ENCODE measurements at regions not wholly inside any gene's neighbourhood (a gene's known extent, or its start where the extent isn't known, plus 50 kb on each side); places are given as distances from the start of the nearest gene placed in this dataset.
"Not testable (repeated sequence)": the region's sequence is repeated elsewhere in the genome, so short reads cannot be mapped to it uniquely, and the experiment has no call there.

- DNase-seq: no peak
These were observed 435.4 kb downstream of the BCKDHB start for GRCh38 chr6:80541886-80542285.

DNA sequence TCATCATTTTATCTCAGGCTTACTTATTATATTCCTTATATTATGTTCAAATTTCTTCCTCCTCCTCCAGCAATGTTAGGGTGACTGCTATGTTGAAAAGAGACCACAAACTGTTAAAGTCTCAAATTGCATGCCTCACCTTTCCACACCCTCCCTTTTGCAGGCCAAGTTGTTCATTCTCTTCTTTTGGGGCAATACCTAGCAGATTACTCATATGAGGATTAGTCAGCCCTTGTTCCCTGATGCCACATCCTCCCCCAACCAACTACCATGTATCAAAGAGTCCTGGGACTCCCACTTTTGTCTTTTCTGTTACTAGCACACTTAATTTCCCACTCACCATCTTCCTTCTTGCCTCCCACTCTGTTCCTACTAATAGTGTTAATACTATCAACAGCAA is 434.7 kb downstream of the BCKDHB start:
- DNase-seq: no peak

GRCh38 chr6:80540700-80541099 is 434.2 kb downstream of the BCKDHB start:
- no peak for DNase-seq

DNA sequence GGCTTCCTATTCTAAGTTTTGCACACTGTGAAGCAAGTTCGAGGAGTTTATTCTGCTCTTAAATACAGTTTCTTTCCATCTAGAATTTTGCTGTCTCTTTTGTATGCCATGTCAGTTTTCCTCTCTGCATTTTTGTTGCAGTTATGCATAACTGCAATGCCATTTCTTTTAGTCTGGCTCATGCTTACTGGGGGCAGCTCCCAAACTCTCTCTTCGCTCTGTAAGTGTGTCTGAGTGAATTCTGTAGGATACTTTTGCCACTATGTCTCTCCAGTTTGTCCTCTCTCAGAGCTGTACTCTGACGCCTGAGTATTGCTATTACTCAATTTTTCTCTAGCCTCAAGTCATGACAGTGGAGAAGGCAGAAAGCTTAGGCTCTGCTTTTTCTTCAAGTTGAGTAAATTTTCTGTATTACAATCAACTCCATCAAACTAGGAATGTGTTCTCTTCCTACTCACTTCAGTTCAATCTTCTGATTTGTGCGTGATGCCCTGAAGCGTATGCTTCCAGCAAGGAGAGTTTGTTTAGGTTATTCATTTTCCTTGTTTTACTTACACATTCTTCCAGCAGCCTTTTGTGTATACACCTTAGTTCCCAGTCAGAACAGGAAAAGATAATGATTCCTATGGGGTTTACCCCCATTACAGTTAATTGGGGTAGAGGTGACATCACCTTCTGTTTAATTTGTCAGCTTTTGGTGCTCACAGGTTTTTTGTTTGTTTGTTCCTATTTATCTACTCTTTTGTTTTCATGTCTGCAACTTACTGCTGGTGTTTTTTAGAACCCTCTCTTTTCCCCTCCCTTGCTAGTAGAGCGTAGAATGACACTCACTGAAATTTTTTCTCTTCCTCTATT is 430.9 kb downstream of the BCKDHB start:
- DNase-seq: no peak

- DNase-seq: no peak
These were observed 429.6 kb downstream of the BCKDHB start for GRCh38 chr6:80535914-80536565.

DNA sequence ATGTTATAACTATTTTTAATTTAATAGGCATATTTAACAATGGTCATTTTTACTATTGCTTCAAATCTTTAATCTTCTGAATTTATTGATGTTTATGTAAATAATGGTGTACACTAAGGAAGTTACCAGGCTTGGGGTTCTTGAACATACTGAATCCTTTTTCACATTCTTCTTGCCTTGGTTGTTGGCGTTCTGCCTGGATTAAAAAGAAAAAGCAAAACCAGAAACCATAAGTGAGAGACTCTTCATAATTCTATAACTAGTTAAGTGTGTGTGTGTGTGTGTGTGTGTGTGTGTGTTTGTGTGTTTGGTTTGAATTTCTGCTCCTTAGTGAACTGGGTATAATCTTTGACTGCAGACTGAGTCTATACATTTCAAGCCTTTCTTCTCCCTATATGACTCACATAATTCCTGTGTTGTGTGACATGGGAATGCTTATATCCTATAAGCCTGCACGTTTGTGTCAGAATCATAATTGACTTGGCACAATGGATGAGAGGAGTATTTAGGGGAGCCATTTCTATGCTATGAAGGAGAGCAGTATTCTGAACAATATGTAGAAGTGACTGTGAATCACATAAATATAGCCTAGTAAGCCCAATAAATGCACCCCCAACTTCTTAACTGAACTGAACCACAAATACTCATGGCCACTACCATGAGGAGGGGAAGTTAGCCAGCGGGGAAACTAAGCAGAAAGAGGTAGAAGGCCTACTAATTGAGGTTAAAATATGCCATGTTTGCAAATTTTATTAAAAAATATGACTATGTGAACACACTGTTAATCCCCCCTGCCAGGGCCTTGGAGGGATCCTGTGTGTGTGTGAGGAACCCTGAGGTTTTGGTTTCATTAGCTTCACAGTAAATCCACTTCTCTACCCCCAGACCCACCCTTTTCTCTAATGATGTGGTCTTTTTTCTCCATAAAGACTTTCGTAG is 425.5 kb downstream of the BCKDHB start:
- no peak for DNase-seq

GRCh38 chr6:80530103-80530502 is 423.6 kb downstream of the BCKDHB start:
- DNase-seq: no peak

- DNase-seq: no peak
These were observed 421.6 kb downstream of the BCKDHB start for GRCh38 chr6:80528115-80528514.

- no peak for DNase-seq
These were observed 421.1 kb downstream of the BCKDHB start for GRCh38 chr6:80527552-80528052.

DNA sequence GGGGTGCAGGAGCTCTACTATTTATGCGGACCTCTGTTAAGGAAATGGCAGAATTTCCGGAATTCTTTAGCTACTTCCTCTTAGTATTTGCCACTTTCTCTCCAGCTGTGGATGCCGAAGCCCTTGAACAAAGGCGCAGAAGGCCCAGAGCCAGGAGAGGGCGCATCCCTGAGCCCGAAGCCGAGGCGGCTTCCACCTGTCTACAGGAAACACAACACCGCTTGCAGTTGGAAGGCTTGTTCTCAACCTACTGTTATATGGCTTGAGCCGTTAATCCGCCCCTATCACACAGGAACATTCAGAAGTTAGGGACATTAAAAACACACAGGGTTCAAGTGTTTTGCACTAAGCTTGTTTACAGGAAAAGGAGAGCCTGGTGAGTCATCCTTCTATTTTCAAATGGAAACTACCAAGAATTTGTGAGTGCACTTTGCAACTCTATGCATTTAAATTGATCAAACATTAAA is 417.1 kb downstream of the BCKDHB start:
- no peak for DNase-seq

DNA sequence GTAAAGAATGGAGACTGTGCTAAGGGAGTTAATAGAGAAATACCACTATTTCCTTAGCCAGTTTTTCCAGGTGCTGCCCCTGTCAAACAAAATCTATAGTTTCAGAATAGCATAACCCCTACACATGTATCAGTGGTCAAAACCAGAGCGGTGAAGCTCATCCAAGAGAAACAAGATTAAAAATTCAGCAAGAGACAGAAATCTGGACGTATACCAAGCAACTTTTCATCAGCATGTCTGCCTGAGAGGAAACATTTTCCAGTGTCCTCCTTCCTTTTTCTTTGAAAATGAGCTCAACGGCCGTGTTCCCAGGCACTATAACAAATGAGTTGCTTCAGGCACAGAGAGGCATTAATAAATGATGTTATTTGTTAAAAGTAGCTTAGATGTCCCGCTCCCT is 416.5 kb downstream of the BCKDHB start:
- DNase-seq: no peak

DNA sequence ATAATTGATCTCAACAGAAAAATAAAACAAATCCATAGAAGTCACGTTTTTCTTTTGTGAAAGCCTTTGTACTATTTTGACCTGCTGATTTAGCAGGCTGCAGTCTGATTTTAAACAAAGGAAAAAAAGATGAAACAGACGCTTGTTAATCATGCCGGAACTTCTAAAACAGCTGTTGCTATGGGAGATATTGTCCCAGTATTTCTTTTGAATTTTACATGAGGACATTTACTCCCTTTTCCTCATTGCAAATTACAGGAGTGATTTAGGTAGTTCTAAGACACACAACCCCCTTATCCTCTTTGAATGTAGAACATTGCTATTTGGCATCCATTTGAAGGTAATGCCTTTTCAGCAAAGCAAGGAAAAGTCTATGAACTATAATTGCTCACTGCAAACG is 416.1 kb downstream of the BCKDHB start:
- no peak for DNase-seq

DNA sequence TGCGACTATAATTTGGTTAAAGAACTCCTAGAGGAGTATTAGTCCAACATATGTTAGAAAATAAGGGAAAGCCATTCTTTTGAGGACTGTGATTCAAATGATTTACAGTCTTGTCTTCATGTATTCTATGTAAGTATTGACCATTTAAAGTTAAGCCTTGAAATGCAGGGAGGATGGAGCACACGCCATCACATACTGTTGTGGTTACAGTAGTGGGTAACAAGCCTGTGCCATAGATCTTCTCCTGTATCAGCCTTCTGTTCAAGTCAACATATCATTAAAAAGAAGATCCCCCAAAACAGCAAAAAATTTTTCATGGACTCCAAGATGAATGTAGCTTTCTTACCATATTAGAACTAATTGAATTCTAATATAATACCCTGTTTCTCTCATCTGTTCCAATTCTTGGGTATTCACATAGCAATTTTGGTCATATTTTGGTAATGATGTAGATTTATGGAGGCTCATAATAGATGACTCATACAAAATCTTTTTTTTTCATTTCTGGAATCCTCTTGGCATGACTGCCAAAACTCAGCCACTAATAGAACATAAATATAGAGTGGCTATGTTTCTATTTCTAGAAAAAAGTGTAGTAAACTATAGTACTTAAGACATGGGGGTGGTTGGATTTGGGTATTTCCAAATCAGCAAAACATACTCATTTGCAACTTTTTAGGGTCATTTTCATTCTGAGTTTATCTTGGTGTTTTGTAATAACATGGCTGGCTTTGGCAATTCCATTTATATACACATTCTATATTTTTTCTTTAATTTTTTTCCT is 413.5 kb downstream of the BCKDHB start:
- DNase-seq: no peak

GRCh38 chr6:80517525-80517924 is 411.1 kb downstream of the BCKDHB start:
- DNase-seq: no peak

GRCh38 chr6:80510521-80510920 is 404.1 kb downstream of the BCKDHB start:
- not testable (repeated sequence) for DNase-seq

DNA sequence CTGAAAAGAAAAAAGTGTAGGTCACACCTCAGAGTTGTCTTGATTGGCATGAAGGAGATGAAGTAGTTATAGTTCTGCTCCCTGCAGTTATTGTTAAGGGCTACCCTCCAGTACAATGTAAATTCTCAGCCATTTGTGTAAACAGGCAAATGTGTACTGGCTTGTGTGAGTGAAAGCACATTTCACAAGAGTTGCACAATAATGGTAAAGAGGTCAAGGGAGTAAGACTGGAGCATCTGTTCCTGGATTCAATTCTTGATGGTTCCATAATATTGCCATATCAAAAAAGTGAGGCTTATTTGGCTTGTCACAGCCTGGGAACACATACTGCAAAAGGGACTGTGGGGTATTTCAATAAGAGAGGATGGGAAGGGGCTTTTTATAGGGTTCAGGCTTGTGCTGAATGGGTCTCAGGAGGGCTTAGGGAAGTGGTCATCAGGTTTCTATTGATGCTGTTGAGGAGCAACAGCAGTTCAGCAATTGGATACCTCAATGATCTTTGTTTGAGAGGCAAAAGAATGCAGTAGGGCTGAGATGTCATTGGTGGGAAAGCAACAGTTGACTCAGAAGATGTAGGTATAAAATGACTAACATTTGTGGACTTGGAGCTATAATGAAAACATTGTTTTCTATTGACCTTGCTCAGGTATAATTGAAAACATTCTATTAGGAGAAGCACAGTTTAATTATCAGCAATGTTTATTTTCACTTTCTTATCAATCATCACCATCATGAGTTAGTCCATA is 402.6 kb downstream of the BCKDHB start:
- no peak for DNase-seq

GRCh38 chr6:80504882-80505281 is 398.4 kb downstream of the BCKDHB start:
- no peak for DNase-seq

GRCh38 chr6:80503660-80504059 is 397.2 kb downstream of the BCKDHB start:
- no peak for DNase-seq

DNA sequence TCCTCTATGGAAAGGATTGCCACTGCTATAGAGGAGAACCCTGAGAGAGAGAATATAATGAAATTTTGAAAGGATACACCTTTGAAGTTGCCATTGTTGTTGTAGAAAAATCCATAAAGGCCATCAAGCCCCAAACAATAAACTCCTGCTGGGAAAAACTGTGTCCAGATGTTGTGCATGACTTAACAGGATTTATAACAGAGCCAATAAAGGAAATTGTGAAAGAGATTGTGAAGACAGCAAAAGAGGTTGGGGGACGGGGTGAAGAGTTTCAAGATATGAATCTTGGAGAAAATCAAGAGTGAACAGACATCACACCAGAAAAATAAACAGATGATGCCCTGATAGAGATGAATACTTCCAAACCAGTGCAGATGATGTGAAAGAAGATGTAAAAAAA is 396.4 kb downstream of the BCKDHB start:
- DNase-seq: no peak

- no peak for DNase-seq
These were observed 395.2 kb downstream of the BCKDHB start for GRCh38 chr6:80501636-80502035.
